ENCODE measurements at regions not wholly inside any gene's neighbourhood (a gene's known extent, or its start where the extent isn't known, plus 50 kb on each side); places are given as distances from the start of the nearest gene placed in this dataset.
"Not testable (repeated sequence)": the region's sequence is repeated elsewhere in the genome, so short reads cannot be mapped to it uniquely, and the experiment has no call there.

GRCh38 chr3:80682235-80682634 is 914.4 kb upstream of the ROBO1 start:
- TF ChIP-seq POLR2A (IDR thresholded peaks at IDR 0.05; ENCODE audit: low read depth, low read length): no peak
- DNase-seq (ENCODE audit: insufficient read length, low spot score): no peak
- FAIRE-seq: no peak

GRCh38 chr3:80677796-80678195 is 910.0 kb upstream of the ROBO1 start:
- no peak for DNase-seq (ENCODE audit: insufficient read length, low spot score)
- no peak for FAIRE-seq
- no peak for TF ChIP-seq POLR2A (IDR thresholded peaks at IDR 0.05; ENCODE audit: low read depth, low read length)

- TF ChIP-seq POLR2A (IDR thresholded peaks at IDR 0.05; ENCODE audit: low read depth, low read length): no peak
- no peak for DNase-seq (ENCODE audit: insufficient read length, low spot score)
- no peak for FAIRE-seq
These were observed 909.1 kb upstream of the ROBO1 start for GRCh38 chr3:80676866-80677265.

GRCh38 chr3:80676261-80676660 is 908.5 kb upstream of the ROBO1 start:
- DNase-seq (ENCODE audit: insufficient read length, low spot score) (no peak), FAIRE-seq (no peak)
- TF ChIP-seq POLR2A (IDR thresholded peaks at IDR 0.05; ENCODE audit: low read depth, low read length): no peak

GRCh38 chr3:80675790-80676189 is 908.0 kb upstream of the ROBO1 start:
- FAIRE-seq (no peak), DNase-seq (ENCODE audit: insufficient read length, low spot score) (no peak)
- TF ChIP-seq POLR2A (IDR thresholded peaks at IDR 0.05; ENCODE audit: low read depth, low read length): no peak

- no peak for TF ChIP-seq POLR2A (IDR thresholded peaks at IDR 0.05; ENCODE audit: low read depth, low read length)
- FAIRE-seq (no peak), DNase-seq (ENCODE audit: insufficient read length, low spot score) (no peak)
These were observed 900.9 kb upstream of the ROBO1 start for GRCh38 chr3:80668600-80669294.

GRCh38 chr3:80668100-80668499 is 900.3 kb upstream of the ROBO1 start:
- TF ChIP-seq POLR2A (IDR thresholded peaks at IDR 0.05; ENCODE audit: low read depth, low read length): no peak
- no peak for DNase-seq (ENCODE audit: insufficient read length, low spot score)
- FAIRE-seq: no peak

- DNase-seq (ENCODE audit: insufficient read length, low spot score) (no peak), FAIRE-seq (no peak)
- TF ChIP-seq POLR2A (IDR thresholded peaks at IDR 0.05; ENCODE audit: low read depth, low read length): no peak
These were observed 895.6 kb upstream of the ROBO1 start for GRCh38 chr3:80663426-80663825.

- TF ChIP-seq POLR2A (IDR thresholded peaks at IDR 0.05; ENCODE audit: low read depth, low read length): no peak
- FAIRE-seq (no peak), DNase-seq (ENCODE audit: insufficient read length, low spot score) (no peak)
These were observed 887.4 kb upstream of the ROBO1 start for GRCh38 chr3:80655216-80655615.

- TF ChIP-seq POLR2A (IDR thresholded peaks at IDR 0.05; ENCODE audit: low read depth, low read length): no peak
- FAIRE-seq (no peak), DNase-seq (ENCODE audit: insufficient read length, low spot score) (no peak)
These were observed 881.4 kb upstream of the ROBO1 start for GRCh38 chr3:80649170-80649569.

GRCh38 chr3:80643421-80643820 is 875.6 kb upstream of the ROBO1 start:
- TF ChIP-seq POLR2A (IDR thresholded peaks at IDR 0.05; ENCODE audit: low read depth, low read length): no peak
- DNase-seq (ENCODE audit: insufficient read length, low spot score): no peak
- no peak for FAIRE-seq

GRCh38 chr3:80618295-80619256 is 850.8 kb upstream of the ROBO1 start:
- TF ChIP-seq POLR2A (IDR thresholded peaks at IDR 0.05; ENCODE audit: low read depth, low read length): no peak
- FAIRE-seq: no peak

GRCh38 chr3:80612366-80612765 is 844.6 kb upstream of the ROBO1 start:
- no peak for TF ChIP-seq POLR2A (IDR thresholded peaks at IDR 0.05; ENCODE audit: low read depth, low read length)
- FAIRE-seq (no peak), DNase-seq (ENCODE audit: insufficient read length, low spot score) (no peak)

More at GRCh38 chr3:80618295-80619256, 850.8 kb upstream of the ROBO1 start:
- no peak for DNase-seq (ENCODE audit: insufficient read length, low spot score)

GRCh38 chr3:80608072-80608471 is 840.3 kb upstream of the ROBO1 start:
- DNase-seq (ENCODE audit: insufficient read length, low spot score); FAIRE-seq: not testable (repeated sequence)

GRCh38 chr3:80606073-80606472 is 838.3 kb upstream of the ROBO1 start:
- DNase-seq (ENCODE audit: insufficient read length, low spot score): no peak
- no peak for FAIRE-seq
- no peak for TF ChIP-seq POLR2A (IDR thresholded peaks at IDR 0.05; ENCODE audit: low read depth, low read length)

Measured in H54 (cell line).